HL-60 (cell line): ENCODE measurements at regions not wholly inside any gene's neighbourhood (a gene's known extent, or its start where the extent isn't known, plus 50 kb on each side); places are given as distances from the start of the nearest gene placed in this dataset.

Source experiments
- DNase-seq, 2 experiments: peaks; one replicate each; pipeline ENCODE4 v3.0.0-alpha.2; 2010 to 2020; ENCODE audit warnings: low read depth in 1 of 2, low spot score in 1 of 2
- H3K27ac ChIP-seq: fragments of 250-450 bp; sonication (Bioruptor Pico); replicated peaks from 2 replicates; pipeline ENCODE4 v1.5.1; 2020; ENCODE audit warnings: mild to moderate bottlenecking, moderate library complexity
- H3K27me3 ChIP-seq: fragments of 250-450 bp; sonication (Bioruptor Pico); 2 replicates; pipeline ENCODE4 v1.5.1; 2021; ENCODE audit warnings: mild to moderate bottlenecking, moderate library complexity; ENCODE audit not compliant: insufficient read depth, poor library complexity, severe bottlenecking
- H3K4me3 ChIP-seq: replicated peaks from 2 replicates; pipeline ENCODE4 v1.5.1; 2011; ENCODE audit warnings: mild to moderate bottlenecking, control low read depth, low read length; ENCODE audit not compliant: insufficient read depth
- CTCF ChIP-seq: IDR thresholded peaks from one replicate; pipeline ENCODE4 v1.5.1; 2011; ENCODE audit warnings: low read length, control low read depth, inconsistent platforms; ENCODE audit not compliant: insufficient read depth
- GABPA ChIP-seq: IDR thresholded peaks from 2 replicates; pipeline ENCODE4 v1.6.1; 2012; ENCODE audit warnings: low read depth
- POLR2AphosphoS5 ChIP-seq: IDR thresholded peaks from 2 replicates; pipeline ENCODE4 v1.6.1; 2012; ENCODE audit warnings: low read depth
- REST ChIP-seq: IDR thresholded peaks from 2 replicates; pipeline ENCODE4 v1.6.1; 2012; ENCODE audit warnings: low read depth; ENCODE audit not compliant: insufficient replicate concordance
- SPI1 ChIP-seq: IDR thresholded peaks from 2 replicates; pipeline ENCODE4 v1.6.1; 2012; ENCODE audit warnings: low read depth, mild to moderate bottlenecking, borderline replicate concordance

- H3K4me3 ChIP-seq: no peak overlapping the region
- DNase-seq: no peak
- no peak overlapping the region for H3K27ac ChIP-seq
- H3K27me3 ChIP-seq: no peaks in the 10 kb centered on the region
- TF ChIP-seq GABPA: no peak
- TF ChIP-seq POLR2AphosphoS5: no peak
- TF ChIP-seq SPI1: no peak
- no peak for TF ChIP-seq CTCF
- TF ChIP-seq REST: no peak
These were observed 138.6 kb upstream of the TSLP start for GRCh38 chr5:110932755-110933488.

- no peak for TF ChIP-seq GABPA
- TF ChIP-seq POLR2AphosphoS5: no peak
- no peak for TF ChIP-seq SPI1
- no peak for TF ChIP-seq CTCF
- TF ChIP-seq REST: no peak
- no peak for DNase-seq
- H3K4me3 ChIP-seq: no peak overlapping the region
- no peak overlapping the region for H3K27ac ChIP-seq
- H3K27me3 ChIP-seq: no peaks in the 10 kb centered on the region
These were observed 131.4 kb upstream of the TSLP start for GRCh38 chr5:110940136-110940535.

- no peak overlapping the region for H3K27ac ChIP-seq
- H3K27me3 ChIP-seq: no peaks in the 10 kb centered on the region
- no peak for DNase-seq
- H3K4me3 ChIP-seq: no peak overlapping the region
- TF ChIP-seq REST: no peak
- no peak for TF ChIP-seq SPI1
- TF ChIP-seq GABPA: no peak
- TF ChIP-seq CTCF: no peak
- no peak for TF ChIP-seq POLR2AphosphoS5
These were observed 125.6 kb upstream of the TSLP start for GRCh38 chr5:110945874-110946436.
